ENCODE measurements at regions not wholly inside any gene's neighbourhood (a gene's known extent, or its start where the extent isn't known, plus 50 kb on each side); places are given as distances from the start of the nearest gene placed in this dataset.

- H3K36me3 ChIP-seq (ENCODE audit: control insufficient read depth, insufficient read depth, low read length) = no peaks in the 10 kb centered on the region
- H3K4me3 ChIP-seq (ENCODE audit: low read depth, low read length) = no peak overlapping the region
- FAIRE-seq (no peak), DNase-seq (ENCODE audit: low read depth) (no peak)
- H3K27me3 ChIP-seq (ENCODE audit: control insufficient read depth, insufficient read depth, low read length) = no peaks in the 10 kb centered on the region
- no peak for TF ChIP-seq CTCF (IDR thresholded peaks at IDR 0.05; ENCODE audit: insufficient read depth, low read length, severe bottlenecking)
These were observed 1073.3 kb upstream of the PHF14 start for GRCh38 chr7:9900339-9900738.

- Histone ChIP-seq H3K27me3 (ENCODE audit: control insufficient read depth, insufficient read depth, low read length) (no peaks in the 10 kb centered on the region), H3K4me3 (ENCODE audit: low read depth, low read length) (no peak overlapping the region), H3K36me3 (ENCODE audit: control insufficient read depth, insufficient read depth, low read length) (no peaks in the 10 kb centered on the region)
- no peak for TF ChIP-seq CTCF (IDR thresholded peaks at IDR 0.05; ENCODE audit: insufficient read depth, low read length, severe bottlenecking)
- no peak for FAIRE-seq
- DNase-seq (ENCODE audit: low read depth) = no peak
These were observed 1052.3 kb upstream of the PHF14 start for GRCh38 chr7:9921326-9921725.

GRCh38 chr7:9937944-9938631 is 1035.6 kb upstream of the PHF14 start:
- FAIRE-seq = no peak

GRCh38 chr7:9939176-9939575 is 1034.5 kb upstream of the PHF14 start:
- Histone ChIP-seq H3K36me3 (ENCODE audit: control insufficient read depth, insufficient read depth, low read length) (no peaks in the 10 kb centered on the region), H3K4me3 (ENCODE audit: low read depth, low read length) (no peak overlapping the region), H3K27me3 (ENCODE audit: control insufficient read depth, insufficient read depth, low read length) (no peaks in the 10 kb centered on the region)
- no peak for DNase-seq (ENCODE audit: low read depth)
- no peak for TF ChIP-seq CTCF (IDR thresholded peaks at IDR 0.05; ENCODE audit: insufficient read depth, low read length, severe bottlenecking)
- FAIRE-seq = no peak

More at GRCh38 chr7:9937944-9938631, 1035.6 kb upstream of the PHF14 start:
- TF ChIP-seq CTCF (IDR thresholded peaks at IDR 0.05; ENCODE audit: insufficient read depth, low read length, severe bottlenecking) = no peak
- peak; percentile 59 for DNase-seq (ENCODE audit: low read depth)
- Histone ChIP-seq H3K27me3 (ENCODE audit: control insufficient read depth, insufficient read depth, low read length) (no peaks in the 10 kb centered on the region), H3K36me3 (ENCODE audit: control insufficient read depth, insufficient read depth, low read length) (no peaks in the 10 kb centered on the region), H3K4me3 (ENCODE audit: low read depth, low read length) (no peak overlapping the region)

GRCh38 chr7:9945131-9945530 is 1028.5 kb upstream of the PHF14 start:
- H3K27me3 ChIP-seq (ENCODE audit: control insufficient read depth, insufficient read depth, low read length) = no peaks in the 10 kb centered on the region
- FAIRE-seq = no peak
- TF ChIP-seq CTCF (IDR thresholded peaks at IDR 0.05; ENCODE audit: insufficient read depth, low read length, severe bottlenecking) = no peak
- no peak overlapping the region for H3K4me3 ChIP-seq (ENCODE audit: low read depth, low read length)
- DNase-seq (ENCODE audit: low read depth) = no peak
- no peaks in the 10 kb centered on the region for H3K36me3 ChIP-seq (ENCODE audit: control insufficient read depth, insufficient read depth, low read length)

GRCh38 chr7:9945857-9946256 is 1027.8 kb upstream of the PHF14 start:
- FAIRE-seq = no peak

More at GRCh38 chr7:9945857-9946256, 1027.8 kb upstream of the PHF14 start:
- Histone ChIP-seq H3K4me3 (ENCODE audit: low read depth, low read length) (no peak overlapping the region), H3K27me3 (ENCODE audit: control insufficient read depth, insufficient read depth, low read length) (no peaks in the 10 kb centered on the region), H3K36me3 (ENCODE audit: control insufficient read depth, insufficient read depth, low read length) (no peaks in the 10 kb centered on the region)
- no peak for TF ChIP-seq CTCF (IDR thresholded peaks at IDR 0.05; ENCODE audit: insufficient read depth, low read length, severe bottlenecking)
- no peak for DNase-seq (ENCODE audit: low read depth)
